ELR (cell line): ENCODE measurements at regions not wholly inside any gene's neighbourhood (a gene's known extent, or its start where the extent isn't known, plus 50 kb on each side); places are given as distances from the start of the nearest gene placed in this dataset.

Source experiments
- DNase-seq: peaks from one replicate; pipeline ENCODE4 v3.0.0-alpha.2; 2015; ENCODE audit warnings: low read depth

DNA sequence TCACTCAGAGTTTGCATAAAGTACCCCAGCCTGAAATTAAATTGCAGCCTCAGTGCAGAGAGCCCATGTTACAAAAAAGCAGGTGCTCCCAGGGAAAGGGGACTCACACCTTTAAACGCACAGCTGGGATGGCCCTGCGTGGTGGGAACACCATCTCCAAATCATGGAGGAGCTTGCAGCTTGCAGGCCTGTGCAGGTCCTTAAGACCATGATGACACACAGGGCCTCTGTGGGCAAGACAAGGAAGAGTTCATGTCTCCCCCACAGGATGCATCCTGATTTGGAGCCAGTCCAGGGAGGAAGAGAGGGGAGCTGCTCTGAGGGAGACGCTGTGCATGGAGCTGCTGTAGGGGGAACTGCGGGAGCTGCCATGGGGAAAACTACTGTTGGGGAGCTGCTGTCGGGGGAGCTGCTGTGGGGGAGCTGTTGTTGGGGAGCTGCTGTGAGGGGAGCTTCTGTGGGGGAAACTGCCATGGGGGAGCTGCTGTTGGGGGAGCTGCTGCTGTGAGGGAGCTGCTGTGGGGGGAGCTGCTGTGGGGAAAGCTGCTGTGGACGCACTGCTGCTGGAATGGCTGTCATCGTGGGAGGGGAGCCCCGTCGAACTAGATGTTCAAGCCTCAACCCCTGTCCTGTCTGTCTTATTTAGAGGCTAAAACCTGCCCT lies 113.9 kb downstream of the MATN1 start:
- no peak for DNase-seq

DNA sequence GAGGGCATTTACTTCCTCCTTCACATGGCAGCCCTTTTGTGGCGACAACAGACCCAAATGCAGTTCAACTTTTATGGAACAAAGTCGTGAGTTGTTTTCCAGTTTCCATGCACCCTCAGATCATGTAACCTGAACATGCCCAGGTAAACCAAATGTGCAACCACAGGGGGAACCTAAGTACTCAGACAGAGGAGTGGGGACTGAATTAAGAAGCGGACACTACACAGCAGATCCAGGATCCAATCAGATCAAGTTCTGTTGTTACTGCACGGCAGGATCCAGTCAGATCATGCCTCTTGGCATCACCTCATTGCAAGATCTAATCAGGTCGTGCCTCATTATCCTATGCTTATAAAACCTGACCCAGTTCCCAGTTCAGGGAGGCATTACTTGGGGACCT lies 115.7 kb downstream of the MATN1 start:
- DNase-seq = no peak

DNA sequence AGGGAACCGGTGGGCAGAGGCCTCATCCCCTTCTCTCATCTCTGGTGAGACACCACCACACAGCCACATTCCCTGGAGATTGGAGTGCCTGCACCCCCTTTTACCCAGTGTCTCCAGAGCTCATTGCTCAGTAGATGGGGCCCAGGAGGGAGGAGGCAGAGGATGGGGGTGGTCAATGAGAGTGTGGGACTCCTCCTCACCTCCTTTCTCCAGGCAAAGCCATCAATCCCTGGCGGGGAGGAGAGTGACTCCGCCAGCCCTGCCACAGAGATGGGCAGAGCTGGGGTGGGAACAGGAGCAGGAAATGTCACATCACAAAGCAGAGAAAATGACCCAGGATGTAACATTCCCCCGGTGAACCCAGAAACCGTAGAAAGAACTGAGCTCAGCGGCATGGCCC lies 117.2 kb downstream of the MATN1 start:
- DNase-seq = no peak

DNA sequence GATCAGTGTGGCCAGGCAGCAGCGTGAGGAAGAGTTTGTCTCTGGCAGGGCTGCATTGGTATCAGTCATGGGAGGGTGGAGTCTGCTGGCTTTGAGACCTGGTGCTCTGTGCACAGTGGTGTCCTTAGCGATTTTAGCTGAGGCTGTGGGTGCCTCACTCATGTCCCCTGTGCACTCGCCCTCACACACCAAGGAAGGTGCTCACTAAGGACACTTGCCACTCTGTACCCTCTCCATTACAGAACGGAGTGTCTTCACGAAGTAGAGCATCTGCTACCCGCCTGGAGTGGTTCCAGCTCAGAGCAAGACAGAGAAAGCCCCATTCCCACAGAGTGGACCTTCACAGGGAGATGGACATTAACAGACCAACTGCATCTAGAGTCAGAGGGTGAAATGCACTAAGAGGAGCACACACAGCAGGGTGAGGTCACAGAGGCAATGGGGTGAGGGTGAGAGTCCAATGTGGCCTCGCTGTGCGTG lies 117.9 kb downstream of the MATN1 start:
- no peak for DNase-seq

DNA sequence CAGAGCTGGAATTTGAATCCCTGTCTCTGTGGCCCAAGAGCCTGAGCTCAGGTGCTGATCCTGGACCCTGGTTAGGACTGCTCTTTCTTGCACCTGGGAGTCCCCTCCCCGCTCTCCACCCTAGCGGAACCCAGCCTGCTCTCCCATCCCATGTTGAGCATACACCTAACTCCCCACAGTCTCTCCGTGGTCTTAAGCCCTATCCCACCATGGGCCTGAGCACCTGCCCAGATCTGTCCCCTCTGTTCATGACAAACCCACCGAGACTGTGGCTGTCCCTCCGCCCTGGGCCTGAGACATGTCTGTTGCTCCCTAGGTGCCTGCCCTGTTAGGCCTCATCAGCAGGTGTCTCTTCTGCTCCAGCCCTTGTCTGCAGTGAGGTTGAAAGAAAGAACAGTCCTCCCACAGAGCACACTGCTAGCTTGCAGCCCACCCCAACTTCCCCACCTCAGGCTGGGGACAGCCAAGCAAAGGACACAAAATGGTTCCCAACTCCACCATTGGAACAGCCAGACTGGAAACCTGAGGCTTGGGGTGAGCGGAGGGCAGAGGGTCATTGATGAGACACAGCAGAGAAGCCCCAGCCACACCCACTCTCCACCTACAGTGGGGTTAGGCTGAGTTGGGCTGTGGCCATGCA lies 118.5 kb downstream of the MATN1 start:
- DNase-seq = no peak

DNA sequence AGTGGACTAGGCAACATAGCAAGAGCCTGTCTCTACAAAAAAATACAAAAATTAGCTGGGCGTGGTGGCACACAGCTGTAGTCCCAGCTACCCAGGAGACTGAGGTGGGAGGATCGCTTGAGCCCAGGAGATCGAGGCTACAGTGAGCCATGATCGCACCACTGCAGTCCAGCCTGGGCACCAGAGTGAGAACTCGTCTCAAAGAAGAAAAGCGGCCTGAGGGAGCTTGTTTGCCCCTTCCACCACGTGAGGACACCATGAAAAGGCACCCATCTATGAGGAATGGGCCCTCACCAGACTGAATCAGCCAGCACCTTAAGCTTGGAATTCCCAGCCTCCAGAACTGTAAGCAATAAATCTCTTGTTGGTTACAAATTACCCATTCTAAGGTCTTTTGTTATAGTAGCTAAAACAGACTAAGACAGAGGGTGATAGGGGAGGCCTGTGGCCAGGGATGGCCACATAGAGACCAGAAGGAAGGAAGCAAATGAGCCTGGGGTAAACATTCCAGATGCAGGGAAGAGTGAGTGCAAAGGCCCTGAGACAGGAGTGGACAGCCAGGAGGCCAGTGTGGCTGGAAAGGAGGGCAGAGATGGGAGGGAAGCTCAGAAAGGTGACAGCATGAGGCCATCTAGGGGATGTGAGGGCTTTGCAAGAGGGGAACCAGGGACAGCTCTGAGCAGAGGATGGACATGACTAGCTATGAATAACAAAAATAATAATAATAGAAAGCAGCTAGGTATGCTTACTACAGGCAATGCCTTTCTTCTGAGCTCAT lies 120.1 kb downstream of the MATN1 start:
- no peak for DNase-seq

DNA sequence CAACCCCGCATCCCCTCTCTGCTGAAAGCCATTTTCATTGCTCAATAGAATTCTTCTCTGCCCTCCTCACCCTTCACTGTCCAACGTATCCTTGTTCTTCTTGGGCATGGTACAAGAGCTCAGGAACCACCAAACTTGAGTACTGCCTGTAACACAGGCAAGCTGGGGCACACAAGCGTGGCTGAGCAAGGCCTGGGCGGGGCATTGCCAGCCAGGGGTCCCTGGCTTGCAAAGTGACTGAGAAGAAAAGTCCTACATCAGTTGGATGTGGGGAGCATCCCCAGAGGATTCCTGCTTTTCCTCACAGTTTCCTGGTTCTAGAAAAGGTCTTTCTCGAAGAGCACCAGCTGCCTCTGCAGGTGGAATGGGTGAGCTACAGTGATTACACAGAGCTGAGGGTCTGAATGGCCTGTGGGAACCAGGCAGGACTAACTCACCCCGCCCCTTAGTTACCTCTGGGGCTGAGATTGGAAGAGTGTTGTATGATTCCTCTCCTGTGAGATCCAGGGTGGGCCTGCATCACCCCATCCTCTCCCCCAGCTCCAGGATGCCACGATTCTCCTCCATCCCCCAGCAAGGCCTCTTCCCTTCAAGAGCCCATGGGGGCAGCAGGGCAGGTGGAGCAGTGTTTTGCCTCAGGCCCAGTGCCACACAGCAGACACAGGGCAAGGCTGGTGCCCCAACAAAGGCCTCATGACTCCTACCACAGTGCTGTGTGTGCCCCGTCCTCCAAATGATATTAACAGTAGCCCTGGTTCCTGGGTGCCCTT lies 121.9 kb downstream of the MATN1 start:
- peak; percentile 3 for DNase-seq

DNA sequence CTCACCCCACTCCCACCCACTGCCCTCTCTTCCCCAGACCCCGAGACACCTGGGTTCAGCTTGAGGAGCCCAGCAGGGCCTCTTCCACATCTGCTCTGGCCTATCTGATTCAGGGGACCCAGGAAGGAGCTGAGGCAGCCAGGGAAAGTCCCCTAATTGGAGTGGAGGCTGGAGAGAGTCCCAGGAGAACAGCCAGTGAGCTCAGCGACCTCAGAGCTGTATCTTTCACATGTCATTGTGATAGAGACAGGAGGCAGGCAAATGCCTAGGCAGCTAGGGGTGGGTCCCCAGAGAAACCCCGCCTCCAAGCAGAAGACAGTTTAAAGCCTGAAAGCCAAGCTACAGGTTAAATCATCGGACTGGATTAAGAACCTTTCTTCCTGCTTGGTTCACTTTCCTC lies 122.7 kb downstream of the MATN1 start:
- DNase-seq = no peak

DNA sequence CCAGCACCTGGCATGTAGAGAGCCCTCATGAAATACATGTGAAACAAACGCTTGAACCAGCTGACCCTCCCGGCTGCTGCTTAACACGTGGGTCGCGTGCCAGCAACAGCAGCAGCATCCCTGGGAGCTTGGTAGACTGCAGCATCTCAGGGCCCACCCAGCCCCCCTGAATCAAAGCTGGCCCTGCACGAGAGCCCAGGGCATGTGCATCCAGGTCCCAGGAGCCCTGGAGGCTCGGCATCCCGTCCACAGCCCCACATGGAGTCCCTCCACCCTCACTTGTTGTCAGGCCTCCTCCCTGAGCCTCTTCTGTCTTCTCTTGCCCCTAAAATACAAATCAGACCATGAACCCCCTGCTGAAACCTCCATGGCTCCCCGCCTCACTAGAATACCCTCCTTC lies 123.1 kb downstream of the MATN1 start:
- DNase-seq = no peak

DNA sequence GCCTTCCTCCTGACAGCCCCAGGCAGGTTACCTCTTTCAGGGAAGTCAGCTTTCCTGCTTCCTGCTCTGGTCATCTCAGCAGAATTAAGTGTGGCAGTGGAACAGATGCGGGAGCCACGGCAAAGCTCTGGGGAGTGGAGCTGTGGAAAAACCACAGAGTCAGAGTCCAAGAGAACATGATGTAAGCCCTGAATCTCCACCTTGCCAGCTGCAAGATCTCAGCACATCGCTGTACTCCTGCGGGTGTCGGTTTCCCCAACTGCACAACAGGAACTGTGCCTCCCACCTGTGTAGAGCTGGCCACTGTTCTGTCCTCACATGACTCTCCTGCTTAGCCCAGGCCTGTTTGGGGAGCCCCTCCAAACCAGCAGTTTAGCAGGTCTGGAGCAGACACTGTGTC lies 123.7 kb downstream of the MATN1 start:
- no peak for DNase-seq

DNA sequence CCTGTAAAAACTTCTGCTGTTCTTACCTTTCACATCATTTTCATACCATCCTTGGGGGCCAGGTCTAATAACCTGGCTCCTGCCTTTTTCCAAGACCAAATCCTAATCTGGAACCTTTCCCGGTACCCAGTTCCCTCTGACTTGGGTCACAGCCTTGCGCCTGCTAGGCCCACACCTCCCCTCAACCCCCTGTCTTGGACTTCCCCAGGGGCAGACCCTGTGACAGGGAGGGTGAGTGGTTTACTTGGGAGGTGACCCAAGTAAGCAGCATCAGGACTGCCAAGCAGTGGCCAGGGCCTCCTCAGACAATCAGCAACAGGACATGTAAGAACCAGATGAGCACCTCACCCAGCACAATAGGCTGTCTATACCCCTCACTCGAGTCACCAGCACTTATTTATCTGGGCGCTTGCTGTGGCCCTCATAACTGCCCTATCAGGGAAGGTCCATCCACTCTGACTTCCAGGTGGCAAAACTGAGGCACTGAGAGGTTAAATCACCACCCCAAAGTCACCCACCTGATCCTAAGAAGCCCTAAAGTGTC lies 124.7 kb downstream of the MATN1 start:
- no peak for DNase-seq

DNA sequence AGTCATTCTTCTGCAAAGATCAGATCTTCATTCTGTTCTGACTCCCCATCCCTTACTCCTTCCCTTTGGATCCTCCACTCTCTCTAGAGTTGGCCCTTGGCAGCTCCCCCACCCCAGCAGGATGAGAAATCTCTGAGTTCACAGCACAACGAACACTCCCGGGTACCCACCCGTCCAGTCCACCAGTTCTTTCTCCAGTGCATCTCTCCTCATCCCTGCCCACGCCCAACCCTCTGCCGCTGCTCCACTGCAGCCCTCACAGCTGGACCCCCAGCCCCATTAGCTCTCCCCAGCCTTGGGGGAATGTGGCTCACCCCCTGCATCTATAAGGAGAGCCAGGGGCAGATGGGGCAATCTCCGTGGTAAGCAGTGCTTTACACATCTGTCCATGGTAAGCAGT lies 125.7 kb downstream of the MATN1 start:
- DNase-seq = no peak

DNA sequence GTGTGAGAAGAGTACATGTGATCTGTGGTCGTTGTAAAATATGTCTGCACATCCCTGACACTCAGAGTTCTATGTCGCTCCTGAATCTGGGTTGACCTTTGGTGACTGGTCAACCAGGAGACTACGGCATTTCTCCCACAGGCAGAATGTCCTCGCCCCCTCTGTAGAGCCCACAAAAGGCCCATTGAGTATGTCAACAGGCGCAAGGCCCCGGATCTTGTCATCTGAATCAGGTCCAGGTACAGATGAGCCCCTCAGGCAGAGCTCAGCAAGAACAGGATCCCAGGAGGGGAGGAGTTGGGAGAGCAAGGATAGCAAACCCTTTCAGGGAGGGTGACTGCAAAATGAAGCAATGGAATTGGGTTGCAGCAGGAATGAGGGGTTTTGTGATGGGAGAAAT lies 126.5 kb downstream of the MATN1 start:
- DNase-seq = no peak

DNA sequence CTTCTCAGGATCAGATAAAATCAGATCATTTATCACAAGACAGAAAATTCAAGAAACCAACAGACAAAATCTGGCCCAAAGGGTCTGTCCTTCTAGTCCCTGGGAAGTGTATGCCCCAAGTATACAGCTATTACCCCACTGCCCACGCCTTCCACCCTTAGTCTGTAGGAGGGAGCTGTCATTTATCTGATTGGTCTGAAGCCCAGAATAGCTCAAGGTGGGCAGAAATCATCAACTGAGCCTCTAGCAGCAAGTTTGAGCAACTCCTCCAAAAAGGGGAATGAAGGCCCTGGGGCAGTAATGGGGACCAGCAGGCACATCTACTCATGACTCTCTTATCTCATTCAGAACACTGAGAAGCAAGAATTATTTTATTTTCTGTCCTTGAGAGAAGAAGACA lies 126.9 kb downstream of the MATN1 start:
- no peak for DNase-seq

DNA sequence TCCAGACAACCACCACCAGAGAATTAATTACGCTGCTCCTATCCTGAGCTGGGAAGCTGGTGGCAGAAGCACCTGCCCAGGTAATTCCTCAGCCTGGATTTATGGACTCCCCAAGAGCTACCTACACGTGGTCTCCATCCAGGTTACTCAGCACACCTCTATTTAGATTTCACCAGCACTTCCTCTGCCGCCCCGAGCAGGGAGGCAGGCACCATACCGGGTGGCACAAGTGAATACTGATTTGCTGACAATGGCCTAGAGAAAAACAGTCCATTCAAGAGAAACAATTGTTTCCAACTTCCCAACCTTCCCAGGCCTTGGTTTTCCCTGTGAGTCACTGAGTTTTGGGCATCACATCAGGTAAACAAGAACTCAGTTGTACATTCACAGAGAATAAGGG lies 134.3 kb downstream of the MATN1 start:
- no peak for DNase-seq

DNA sequence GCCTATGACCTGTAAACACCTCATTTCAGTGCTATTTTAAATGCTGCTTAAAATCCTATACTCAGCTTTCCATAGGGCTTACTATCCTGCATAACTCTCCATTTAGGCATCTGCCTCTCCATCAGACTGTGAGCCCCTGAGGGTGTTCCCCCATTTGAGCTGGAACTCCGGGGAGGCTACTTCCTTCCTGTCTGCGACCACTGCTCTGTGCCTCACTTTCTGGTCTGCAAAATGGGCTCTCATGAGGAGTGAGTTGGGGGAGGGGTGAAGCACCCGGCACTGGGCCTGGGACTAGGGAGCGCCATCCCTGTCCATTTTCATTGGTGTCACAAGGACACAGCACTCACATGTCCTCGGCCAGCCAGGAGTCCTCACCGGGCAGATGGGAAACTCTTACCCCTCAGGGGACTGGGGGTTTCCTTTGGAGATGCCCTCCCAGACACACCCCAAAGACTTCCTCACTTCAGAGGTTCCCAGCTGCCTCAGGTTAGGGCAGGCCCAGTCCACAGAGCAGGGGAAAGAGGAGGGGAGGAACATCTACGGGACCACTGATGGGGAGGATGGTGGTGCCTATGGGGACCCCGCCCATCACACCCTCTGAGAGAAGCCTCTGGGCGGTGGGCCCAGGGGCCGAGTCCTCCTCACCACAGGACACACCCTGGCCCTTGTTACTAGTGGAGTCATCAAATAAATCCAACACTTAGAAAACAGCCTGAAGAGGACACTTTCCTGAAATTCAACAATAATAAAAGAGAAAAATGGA lies 134.9 kb downstream of the MATN1 start:
- DNase-seq = no peak

DNA sequence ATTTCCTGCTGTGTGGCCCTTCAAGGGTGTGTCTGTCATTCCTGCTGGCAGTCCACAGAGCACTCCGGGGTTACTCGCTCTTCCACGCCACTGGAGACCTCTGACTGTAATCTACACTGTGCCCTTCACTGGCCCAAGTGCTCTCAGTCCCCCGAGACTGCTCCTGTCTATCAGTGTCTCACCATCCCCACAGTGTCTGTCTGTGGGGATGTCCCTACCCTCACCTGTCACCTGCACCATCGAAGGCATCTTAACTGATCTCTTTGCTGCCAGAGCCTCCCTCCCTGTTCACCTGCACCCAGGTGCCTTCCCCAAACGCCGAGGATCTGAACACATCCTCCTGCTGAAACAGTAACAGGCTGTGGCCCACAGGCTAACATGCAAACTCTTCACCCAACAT lies 136.7 kb downstream of the MATN1 start:
- no peak for DNase-seq

DNA sequence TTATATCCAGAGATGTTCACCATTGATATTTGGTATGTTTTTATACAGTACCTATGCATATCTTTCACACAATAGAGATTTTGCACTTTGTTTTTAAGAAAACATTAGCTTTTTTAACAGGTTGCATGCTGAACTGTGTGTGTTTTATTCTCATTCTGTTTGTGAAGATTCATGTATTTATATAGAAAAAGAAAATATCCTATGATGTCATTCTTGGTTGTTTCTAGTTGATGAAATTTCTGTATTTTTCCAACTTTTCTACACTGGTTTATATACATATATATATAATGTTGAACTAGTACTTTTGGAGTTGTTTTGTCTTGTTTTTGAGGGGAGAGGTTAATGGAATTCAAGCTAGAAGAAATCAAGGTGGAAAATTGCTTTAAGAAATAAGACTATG lies 143.8 kb downstream of the MATN1 start:
- DNase-seq = no peak

DNA sequence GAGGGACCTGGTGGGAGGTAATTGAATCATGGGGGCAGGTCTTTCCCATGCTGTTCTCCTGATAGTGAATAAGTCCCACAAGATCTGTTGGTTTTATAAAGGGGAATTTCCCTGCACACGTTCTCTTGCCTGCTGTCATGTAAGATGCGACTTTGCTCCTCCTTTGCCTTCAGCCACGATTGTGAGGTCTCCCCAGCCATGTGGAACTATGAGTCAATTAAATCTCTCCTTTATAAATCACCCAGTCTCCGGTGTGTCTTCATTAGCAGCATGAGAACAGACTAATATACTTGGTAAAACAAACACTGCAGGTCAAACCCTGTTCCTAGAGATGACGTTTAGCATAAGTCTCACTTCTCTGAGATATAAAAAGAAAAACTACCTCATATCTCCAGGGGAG lies 148.3 kb downstream of the MATN1 start:
- no peak for DNase-seq

DNA sequence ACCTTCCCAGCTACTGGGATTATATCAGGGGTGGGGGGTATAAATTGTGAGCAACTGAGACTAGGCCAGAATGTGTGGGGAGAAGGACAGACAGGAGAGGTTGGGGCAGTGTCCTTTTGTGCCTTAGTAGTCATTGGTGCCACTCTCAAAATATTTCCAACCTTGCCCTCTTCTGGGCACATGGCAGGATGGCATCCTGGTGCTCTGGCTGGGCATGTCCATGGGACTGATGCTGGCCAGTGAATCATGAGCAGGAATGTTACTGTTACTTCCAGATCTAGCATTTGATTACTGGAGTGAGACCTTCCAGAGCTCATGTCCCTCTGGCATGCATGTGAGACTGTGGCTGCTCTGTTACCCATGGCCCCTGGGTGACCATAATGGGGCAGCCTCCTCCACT lies 151.2 kb downstream of the MATN1 start:
- peak; percentile 3 for DNase-seq

DNA sequence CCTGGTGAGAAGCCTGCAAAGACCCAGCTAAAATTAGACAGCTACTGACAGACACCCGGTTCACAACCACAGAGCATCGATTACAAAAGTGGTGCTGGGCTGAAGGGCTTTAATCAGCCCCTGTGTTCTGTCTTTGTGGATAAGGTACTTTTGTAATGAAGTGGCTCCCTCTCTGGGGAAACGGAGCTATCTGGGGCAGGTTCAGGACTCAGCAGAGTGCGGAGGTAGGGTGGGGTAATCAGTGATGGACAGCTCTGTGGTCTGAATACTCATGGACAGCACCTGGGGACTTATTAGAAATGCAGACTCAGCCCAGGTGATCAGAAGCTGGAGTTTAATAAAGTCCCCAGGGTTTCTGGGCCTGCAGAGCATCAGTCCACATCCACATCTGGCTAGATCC lies 152.0 kb downstream of the MATN1 start:
- DNase-seq = no peak

DNA sequence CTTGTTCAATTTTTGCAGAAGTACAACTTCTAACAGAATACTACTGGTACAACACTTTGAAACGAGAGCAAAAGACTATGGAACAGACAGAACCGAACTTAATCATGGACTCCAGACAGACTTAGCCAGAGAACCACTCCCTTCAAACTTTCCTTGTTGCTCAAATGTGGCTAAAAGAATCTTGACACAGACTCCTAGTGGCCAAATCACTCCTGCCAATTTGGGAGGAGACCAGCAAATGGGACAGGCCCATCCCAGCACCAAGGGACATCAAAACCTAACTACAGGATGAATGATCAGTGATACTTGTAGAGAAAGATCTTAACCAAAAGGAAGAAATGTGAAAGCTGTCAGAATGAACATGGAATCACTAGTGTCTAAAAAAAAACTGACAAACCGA lies 154.0 kb downstream of the MATN1 start:
- no peak for DNase-seq
